Chondrocyte (in vitro differentiated cells): ENCODE measurements at regions not wholly inside any gene's neighbourhood (a gene's known extent, or its start where the extent isn't known, plus 50 kb on each side); places are given as distances from the start of the nearest gene placed in this dataset.

Experiments used
- DNase-seq: peaks from one replicate; pipeline ENCODE4 v3.0.0; 2021; ENCODE audit warnings: mixed read lengths, low spot score
- H3K27ac Mint-ChIP-seq: one replicate; pipeline ENCODE4 v1.8.0; 2021; ENCODE audit warnings: mild to moderate bottlenecking, moderate library complexity, mixed read lengths; ENCODE audit not compliant: unreplicated experiment
- H3K27me3 Mint-ChIP-seq: 2 replicates; pipeline ENCODE4 v1.8.0; 2021; ENCODE audit warnings: low read depth, mixed read lengths
- H3K36me3 Mint-ChIP-seq: 2 replicates; pipeline ENCODE4 v1.8.0; 2021; ENCODE audit warnings: low read depth, mixed read lengths
- H3K4me1 Mint-ChIP-seq: 2 replicates; pipeline ENCODE4 v1.8.0; 2021; ENCODE audit warnings: low read depth, mild to moderate bottlenecking, mixed read lengths
- H3K4me3 Mint-ChIP-seq: one replicate; pipeline ENCODE4 v1.8.0; 2021; ENCODE audit warnings: mild to moderate bottlenecking, moderate library complexity, mixed read lengths; ENCODE audit not compliant: unreplicated experiment
- H3K9me3 Mint-ChIP-seq: 2 replicates; pipeline ENCODE4 v1.8.0; 2021; ENCODE audit warnings: low read depth, mixed read lengths
- TF ChIP-seq, protein P1 (sequence below): fragments of 200-600 bp; sonication (generic); IDR thresholded peaks from 2 replicates; pipeline ENCODE4 v1.5.0; 2021; ENCODE audit warnings: antibody characterized with exemption, mild to moderate bottlenecking, moderate library complexity

DNA sequence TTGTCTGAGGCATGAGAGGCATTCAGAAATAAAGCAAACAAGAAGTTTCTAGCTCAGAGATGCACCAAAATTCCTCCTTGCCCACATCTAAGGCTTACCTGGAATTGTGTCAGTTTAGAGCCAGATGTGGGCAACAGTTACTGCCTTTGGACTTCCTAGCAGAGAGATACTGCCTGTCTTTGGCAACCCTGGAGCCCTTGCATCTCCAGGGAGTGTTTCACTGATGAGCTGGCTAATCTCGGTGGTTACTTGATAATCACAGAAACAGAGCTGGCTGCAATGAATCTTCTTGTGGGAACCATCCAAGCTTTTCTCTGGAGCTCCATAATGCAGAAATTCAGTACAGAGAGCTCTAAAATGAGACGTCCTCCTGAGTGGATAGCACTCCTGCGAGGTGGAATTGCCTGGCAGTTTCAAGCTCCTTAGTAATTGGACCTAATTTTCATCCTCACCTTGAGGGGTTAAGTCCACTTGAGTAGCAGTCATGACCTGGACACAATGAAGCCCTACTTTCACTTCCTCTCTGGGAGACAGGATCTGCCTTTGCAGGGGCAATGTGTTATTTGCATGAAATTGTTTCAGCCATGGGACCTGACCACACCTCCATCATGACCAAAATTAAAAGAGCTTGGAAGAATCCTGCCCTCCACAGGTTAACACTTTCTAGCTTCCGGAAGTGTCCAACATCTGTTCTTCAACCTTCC is 108.8 kb upstream of the ARHGAP5 start:
- Mint-ChIP-seq H3K4me3 (no peak overlapping the region), H3K27me3 (no peaks in the 10 kb centered on the region), H3K27ac (no peak overlapping the region), H3K36me3 (peaks cover 1% of the 10 kb centered on the region), H3K4me1 (peaks cover 14% of the 10 kb centered on the region), H3K9me3 (peaks cover 15% of the 10 kb centered on the region)
- DNase-seq = no peak
- TF ChIP-seq, protein P1, sequence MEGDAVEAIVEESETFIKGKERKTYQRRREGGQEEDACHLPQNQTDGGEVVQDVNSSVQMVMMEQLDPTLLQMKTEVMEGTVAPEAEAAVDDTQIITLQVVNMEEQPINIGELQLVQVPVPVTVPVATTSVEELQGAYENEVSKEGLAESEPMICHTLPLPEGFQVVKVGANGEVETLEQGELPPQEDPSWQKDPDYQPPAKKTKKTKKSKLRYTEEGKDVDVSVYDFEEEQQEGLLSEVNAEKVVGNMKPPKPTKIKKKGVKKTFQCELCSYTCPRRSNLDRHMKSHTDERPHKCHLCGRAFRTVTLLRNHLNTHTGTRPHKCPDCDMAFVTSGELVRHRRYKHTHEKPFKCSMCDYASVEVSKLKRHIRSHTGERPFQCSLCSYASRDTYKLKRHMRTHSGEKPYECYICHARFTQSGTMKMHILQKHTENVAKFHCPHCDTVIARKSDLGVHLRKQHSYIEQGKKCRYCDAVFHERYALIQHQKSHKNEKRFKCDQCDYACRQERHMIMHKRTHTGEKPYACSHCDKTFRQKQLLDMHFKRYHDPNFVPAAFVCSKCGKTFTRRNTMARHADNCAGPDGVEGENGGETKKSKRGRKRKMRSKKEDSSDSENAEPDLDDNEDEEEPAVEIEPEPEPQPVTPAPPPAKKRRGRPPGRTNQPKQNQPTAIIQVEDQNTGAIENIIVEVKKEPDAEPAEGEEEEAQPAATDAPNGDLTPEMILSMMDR = no peak

DNA sequence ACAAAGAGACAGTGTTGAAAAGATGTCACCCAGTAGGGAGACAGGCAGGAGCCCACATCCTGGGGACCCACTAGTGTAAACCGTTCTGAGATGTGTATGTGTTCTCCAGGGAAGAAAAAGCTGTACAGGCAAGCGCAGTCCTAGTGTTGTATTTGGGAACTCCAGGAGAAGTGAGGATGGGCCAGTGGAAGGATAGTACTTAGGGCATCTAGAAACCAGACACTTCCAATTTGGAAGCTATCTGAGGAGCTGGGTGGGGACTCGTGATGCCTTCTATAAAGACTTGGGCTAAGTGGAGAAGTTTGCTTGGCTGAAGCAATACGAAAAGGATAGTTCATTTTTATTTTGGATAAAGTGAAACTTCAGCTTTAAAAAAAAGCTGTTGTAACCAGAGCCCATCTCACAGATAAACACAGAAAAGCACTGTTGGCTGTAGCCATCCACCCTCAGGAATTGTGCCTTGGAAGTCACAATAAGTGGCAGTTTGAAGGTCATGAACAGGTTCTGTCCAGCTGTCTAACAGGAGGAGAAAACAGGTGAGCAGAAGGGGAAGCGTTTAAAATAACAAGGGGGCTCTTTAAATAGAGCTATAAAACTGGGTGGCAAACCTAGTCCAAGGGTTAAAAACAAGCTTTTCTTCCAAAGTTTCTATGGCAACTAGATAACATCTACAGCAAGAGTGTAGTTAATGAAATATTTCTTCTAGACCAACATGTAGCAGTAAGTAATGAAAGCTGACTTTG is 108.0 kb upstream of the ARHGAP5 start:
- Mint-ChIP-seq H3K9me3 (peaks cover 15% of the 10 kb centered on the region), H3K27ac (no peak overlapping the region), H3K27me3 (no peaks in the 10 kb centered on the region), H3K4me3 (no peak overlapping the region), H3K36me3 (peaks cover 1% of the 10 kb centered on the region), H3K4me1 (peaks cover 14% of the 10 kb centered on the region)
- TF ChIP-seq, protein P1 = peak; percentile 11
- DNase-seq = no peak

DNA sequence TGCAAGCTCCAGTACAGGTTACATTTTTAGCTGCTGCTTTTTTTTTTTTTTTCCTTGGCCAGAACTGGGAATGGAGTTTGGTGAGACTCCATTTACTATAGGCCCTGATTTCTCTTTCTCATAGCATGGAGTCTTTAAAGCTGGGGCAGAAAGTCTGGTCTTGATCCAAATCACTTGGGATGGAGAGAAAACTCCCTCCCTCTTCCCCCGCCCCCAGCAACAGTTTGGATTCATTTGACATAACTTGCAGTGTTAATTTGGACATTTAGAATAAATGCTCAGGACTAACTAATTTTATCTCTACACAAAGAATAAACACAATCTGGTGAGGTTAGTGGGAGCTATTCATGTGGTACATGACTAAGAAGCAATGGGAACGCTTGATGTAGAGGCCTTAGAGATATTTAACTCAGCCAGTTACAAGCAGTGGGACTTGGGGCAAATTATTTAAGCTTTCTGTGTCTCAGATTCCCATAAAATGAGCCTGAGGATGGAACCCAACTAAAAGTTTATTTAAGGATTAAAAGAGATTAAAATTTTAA is 107.3 kb upstream of the ARHGAP5 start:
- Mint-ChIP-seq H3K27ac (no peak overlapping the region), H3K27me3 (no peaks in the 10 kb centered on the region), H3K4me1 (peaks cover 14% of the 10 kb centered on the region), H3K36me3 (peaks cover 1% of the 10 kb centered on the region), H3K4me3 (no peak overlapping the region), H3K9me3 (peaks cover 15% of the 10 kb centered on the region)
- TF ChIP-seq, protein P1 = no peak
- DNase-seq = no peak

DNA sequence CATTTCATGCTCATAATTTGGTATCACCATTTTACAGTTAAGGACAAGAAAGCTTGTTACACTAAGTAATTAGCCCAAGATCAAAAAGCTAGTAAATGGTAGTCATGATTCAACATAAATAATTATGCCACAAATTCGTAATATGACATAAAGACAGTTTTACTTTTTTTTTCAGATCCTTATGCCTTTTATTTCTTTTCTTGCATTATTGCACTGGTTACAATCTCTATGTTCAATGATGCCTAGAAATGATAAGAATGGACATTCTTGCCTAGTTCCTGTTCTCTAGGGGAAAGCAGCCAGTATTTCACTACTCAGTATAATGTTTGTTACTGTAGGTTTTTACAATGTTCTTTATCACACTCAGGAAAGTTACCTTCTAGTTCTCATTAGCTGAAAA is 106.4 kb upstream of the ARHGAP5 start:
- DNase-seq = no peak
- TF ChIP-seq, protein P1 = no peak
- H3K9me3 Mint-ChIP-seq = peaks cover 15% of the 10 kb centered on the region
- peaks cover 5% of the 10 kb centered on the region for H3K4me1 Mint-ChIP-seq
- peaks cover 1% of the 10 kb centered on the region for H3K36me3 Mint-ChIP-seq
- H3K4me3 Mint-ChIP-seq = no peak overlapping the region
- H3K27ac Mint-ChIP-seq = no peak overlapping the region
- no peaks in the 10 kb centered on the region for H3K27me3 Mint-ChIP-seq

DNA sequence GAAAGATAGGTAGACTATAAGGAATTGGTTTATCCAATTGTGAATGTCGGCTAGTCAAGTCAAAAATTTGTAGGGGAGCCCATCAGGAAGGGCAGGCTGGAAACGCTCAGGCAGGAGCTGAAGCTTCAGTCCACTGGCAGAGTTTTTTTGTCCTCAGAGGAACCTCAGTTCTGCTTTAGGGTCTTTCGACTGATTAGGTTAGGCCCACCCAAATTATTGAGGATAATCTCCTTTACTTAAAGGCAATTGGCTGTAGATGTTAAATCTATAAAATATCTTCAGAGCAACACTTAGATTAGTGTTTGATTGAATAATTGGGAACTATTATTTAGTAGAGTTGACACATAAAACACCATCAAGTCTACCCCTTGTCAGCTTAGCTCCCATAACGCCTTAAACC is 105.5 kb upstream of the ARHGAP5 start:
- TF ChIP-seq, protein P1 = no peak
- no peak for DNase-seq
- Mint-ChIP-seq H3K27me3 (no peaks in the 10 kb centered on the region), H3K36me3 (peaks cover 1% of the 10 kb centered on the region), H3K27ac (no peak overlapping the region), H3K4me3 (no peak overlapping the region), H3K4me1 (peaks cover 5% of the 10 kb centered on the region), H3K9me3 (peaks cover 15% of the 10 kb centered on the region)
